ENCODE measurements at regions not wholly inside any gene's neighbourhood (a gene's known extent, or its start where the extent isn't known, plus 50 kb on each side); places are given as distances from the start of the nearest gene placed in this dataset.
"Not testable (repeated sequence)": the region's sequence is repeated elsewhere in the genome, so short reads cannot be mapped to it uniquely, and the experiment has no call there.

DNA sequence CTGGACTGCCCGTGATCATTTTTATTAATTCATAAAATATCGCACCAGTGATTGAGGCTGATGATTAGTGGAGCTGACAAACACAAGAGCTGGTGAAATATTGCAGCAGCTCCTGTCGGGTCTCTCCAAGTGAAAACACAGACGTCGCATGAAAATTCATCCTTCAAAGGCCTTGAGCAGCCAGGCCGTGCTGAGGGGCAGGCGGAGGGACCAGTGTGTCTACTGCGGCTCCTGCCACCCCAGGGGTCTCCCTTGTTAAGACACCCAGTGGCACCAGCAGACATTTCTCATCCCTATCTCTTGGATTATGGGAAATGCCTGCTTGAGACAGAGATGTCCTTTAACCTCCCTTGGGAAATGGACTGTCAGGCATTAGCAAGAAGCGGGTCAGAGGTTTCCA lies 289.4 kb upstream of the TLE3 start:
- DNase-seq, result no peak

DNA sequence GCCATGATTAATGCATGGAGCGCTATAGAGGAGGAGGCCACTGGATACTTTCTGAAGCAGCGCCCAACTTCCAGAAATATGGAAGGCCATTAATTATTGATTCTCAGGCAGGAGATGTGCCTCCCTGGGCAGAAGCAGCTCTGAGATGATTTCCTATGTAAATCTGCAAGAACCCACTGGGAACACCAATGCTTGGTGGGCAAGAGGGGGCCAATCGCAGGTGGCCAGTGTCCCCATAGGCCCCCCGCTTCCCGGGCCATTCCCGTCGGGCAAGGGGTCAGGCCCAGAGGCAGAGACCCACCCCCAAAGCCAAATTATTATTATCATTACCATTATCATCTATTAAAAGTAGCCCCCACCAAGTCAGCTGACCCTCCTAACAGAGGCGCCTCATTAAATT lies 288.0 kb upstream of the TLE3 start:
- DNase-seq, result no peak

DNA sequence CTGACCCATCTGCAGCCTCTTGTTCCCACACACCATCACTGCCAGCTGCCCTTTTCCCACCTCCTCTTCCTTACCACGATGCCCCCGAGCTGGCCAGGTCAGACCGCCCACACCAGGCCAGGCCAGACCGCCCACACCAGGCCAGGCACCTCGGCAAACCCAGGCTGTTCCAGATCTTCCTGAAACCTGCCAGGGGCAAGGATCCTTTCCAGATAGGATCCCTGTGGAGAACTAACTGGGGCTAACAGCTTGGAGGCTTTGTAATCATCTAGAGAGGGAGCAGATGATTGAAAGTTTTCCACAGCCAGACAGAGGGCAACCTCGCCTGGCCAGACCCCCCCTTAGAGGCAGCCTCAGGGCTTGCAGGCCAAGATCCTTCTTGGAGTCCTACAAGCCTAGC lies 287.3 kb upstream of the TLE3 start:
- no peak for DNase-seq

DNA sequence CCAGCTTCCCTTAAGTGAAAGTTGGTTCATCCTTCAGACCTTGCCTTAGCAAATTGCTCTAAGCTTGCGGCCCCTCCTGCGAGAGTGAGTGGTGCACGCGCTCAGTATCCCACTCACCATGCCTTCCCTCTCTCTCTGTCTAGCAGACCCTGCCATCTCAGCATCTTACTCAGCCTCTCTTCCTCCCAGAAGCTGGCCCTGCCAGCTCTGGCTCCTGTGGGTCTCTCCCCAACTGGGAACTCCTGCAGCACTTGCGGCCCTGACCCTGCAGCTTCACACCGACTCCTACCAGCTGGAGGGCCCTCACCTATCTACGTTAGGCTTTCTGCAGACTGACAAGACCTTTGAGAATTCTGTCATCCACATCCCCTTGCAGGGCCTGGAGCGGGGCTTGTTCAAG lies 286.1 kb upstream of the TLE3 start:
- DNase-seq, result no peak

DNA sequence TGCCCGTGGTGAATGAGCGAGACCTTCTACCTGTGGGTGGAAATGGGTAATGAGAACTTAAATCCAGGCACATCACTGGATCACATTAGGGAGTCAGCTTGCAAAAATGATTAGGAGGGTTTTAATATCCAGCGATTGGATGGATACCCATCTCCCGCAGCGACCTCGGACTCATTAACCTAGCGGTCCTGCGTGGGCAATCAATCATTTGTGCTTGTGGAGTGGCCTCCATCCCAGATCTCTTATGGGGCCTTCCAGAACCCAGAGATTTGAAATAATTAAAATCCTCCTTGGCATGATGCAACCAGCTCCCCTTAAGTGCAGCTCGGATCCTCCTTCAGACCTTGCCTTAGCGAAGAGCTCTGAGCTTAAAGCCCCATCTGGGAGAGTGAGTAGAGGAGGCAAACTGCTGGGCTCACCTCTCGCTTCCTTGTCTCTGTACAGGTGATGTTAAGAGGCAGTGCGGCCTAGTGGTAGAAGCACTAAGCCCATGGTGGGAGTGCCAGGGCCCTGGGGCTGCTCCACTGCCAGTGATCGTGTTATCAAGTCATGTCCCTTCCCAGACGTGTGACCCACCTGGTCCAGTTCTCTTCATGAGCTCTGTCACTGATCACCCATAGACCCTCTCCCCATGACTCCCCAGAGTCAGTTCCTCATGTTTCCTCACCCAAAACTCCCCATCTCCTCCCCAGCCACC lies 285.2 kb upstream of the TLE3 start:
- DNase-seq, result no peak

DNA sequence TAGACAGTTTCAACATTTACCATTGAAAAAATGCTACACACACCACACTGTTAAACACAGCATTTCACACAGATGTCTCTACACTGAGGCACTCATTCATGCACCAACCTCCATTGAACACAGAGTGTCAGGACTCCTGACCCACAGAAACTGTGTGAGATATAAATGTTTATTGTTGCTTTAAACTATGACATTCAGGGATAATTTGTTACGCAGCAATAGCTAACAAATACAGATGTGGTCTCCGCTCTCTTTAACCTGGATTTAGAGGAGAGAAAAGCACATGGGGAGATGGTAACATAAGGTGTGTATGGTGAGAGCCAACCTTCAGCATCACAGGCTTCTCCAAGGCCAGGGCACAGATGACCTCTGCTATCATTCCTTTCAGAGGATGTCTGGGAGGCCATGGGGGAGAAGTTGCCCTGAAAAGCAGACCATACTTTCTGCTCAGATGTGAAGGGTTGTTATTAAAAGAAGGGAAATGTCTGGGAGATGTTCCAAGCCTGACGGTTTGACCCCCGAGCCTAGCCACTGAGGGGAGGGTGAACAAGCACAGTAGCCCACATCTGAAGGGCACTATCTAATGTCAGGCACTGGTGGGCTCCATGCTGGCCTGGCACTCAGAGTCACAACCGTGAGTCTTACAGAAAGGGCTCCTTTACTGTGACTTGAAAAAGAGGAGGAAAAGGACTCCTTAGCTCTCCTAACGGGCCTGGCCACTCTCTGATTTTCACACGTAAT lies 284.5 kb upstream of the TLE3 start:
- no peak for DNase-seq

DNA sequence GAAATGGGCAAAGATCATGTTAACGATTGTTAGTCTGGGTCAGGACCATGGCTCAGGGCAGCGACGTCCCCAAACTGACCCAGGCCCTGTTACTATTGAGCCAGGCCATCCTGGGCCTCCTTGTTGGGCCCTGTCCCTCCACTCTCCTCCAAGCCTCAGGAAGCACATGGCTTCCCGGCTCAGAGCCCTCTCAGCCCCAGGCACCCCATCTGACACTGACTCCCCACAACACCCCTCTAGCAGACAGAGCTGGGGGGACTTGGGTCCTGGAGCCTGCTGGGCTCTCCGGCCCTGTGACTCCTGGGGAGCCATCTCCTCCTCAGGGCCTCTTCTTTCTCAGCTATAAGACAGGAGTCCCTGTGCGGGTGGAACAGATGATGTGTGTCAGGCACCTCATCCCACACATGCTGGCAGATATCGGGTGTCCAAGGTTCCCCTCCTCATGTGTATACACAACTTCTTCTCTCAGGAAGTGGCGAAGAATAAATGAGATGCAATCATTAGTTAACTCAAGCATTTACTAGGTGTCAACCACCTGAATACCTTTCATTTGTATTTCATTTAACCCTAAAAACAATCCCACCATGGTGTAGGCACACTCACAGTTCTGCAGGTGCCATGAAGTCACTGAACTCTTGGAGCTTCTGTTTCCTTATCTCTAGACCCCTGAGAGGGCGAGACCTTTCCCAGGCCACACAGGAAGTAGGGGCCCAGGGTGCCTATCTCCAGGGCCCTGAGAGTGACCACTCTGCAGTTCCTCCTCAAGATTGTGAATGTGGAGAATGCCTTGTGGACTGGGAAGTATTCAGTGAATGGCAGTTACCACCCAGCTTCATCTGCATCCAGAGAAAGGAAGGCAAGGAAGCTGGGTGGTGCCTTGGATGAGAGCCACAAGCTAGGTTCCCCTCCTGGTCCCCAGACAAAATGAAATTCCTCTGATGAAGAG lies 282.5 kb upstream of the TLE3 start:
- no peak for DNase-seq

DNA sequence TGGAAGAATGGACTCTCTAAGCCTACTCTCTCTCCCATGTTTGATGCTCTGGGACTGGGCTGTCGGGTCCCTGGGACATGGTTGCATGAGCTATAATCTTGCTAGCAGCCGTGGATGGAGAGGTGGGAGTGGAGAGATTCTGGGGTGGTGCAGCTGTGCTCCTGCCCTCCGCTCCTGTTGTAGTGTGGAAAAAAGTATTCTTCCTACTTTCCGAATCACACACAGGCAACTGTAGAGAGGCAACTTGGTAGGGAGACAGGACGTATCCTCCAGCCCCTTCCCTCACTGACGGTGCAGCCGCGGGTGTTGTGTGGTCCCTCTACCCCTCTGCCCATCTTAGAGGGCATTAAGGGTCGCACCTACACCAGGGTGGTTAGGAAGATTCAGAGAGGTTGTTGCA lies 281.4 kb upstream of the TLE3 start:
- DNase-seq, result no peak

DNA sequence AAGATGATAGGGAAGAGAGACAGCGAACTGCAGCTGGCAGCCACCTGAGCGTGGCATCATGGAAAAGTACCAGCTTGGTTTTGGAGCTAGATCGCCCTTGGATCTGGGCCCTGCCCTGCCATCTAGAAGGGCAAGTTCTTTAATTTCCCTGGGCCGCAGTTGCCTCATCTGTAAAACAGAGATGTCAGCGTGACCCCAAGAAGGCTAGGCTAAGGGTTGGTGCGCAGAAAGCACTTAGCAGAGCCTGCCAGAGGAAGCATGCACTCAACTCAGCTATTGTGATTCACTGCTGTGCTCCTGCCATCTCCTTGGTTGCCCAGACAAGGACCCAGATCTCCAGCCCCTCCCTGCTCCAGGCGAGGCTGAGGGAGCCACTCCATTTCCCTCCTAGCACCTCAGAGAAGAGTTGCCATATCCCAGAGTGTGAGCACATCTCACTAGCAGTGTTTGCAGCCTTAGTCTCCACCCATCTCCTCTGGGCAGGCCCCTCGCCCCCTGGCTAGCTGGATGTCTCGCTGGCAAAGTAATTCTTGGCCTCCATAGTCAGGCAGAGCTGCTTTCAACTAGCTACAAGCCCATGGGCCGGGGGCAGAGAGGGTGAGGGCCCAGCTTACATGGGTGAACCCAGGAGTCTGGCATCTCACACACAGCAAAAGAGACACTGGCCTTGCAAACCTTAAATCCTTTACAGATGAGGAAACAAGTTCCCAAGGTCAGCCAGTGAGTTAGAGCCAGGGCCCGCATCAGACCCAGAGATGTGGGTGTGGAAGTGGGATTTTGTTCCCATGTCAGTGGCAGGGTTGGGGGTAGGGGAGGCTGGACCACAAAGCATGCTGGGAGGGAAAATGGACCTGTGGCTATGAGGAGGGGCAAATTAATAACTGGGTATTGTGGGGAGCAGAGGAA lies 280.7 kb upstream of the TLE3 start:
- no peak for DNase-seq

DNA sequence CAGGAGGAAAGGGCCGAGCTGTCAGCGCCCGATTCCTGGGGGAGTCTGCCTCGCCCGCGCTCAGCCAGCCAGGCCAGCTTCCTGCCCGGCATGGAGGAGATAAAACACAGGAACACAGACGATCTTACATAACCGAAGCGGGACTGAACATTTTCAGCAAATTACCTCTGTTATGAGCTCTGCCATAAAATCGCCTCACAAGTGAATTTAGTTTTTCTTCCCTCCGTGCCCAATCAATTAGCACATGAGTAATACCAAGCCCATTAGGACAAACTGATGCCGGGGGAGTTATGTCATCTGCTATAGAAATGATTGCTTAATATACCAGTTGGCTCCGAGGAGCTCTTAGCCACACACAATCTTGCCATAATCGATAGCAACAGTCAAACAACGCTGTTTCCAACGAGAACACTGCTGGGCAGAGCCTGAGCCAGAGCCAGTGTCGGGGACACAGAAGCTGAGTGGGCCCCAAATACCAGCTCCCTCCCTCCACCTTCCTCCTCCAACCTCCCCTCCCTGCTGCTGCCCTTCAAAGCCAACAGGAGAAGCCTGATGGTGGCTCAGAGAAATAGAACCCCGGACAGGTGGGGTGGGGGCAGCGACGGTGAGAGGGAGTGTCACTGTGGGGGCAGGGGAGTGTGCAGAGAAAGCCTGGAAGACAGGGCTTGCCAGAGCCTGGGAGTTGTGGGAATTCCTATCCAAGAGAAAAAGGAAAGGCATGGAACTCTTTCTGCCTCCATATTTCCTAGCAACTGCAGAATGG lies 279.4 kb upstream of the TLE3 start:
- peak; percentile 13 for DNase-seq

DNA sequence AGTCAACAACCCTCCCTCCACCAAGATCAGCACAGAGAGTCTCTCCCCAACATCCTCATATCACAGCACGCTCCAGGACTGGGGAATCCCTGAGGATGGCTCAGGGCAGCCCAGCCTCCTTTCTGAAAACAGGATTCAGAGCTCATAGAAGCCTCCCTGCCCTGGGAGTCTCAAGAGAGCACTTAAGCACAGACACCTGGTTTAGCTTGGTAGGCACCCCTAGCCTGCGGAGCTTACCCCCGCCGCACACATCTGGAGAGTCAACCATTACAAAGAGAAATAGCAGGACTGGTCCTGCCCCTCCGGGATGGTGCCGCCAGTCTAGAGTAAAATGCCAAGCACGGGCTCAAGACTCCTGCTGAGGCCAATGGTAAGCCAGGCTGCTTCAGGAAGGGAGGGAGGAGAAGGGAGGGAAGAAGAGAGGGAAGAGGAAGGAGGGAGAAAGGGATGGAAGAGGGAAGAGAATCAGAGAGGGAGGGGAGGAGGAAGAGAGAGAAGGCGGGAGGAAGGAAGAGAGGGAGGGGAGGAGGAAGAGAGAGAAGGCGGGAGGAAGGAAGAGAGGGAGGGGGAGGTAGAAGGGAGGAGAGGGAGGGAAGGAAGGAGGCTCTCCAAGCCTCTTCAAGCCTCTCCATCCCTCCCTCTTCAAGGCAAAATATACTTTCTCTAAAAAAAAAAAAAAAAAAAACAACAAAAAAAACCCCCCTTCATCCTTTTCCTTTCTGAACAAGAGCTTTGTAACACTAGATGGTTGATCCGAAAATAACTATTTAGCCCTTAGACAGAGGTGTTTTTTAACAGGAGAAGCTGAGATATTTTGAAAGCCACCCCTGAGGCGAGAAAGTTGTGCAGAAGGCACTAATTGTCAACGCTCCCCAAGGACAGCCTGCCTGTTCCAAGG lies 278.6 kb upstream of the TLE3 start:
- DNase-seq, result no peak

DNA sequence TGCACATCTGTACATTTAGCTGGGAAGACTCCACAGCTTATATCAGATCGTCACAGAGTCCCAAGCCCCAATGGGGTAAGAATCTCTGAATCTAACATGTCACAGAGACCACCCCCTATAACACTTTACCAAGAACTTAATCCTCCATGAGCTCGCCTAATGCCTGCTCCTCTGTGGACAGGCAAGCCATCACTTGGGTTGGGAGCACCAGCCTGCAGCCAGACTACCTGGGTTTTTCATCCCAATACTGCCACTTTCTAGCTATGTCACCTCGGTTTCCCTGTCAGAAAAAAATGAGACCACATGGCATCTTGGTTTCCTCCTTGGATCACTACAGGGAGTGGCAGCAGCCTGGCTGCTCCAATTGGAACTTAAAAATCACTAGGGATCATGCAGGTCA lies 277.9 kb upstream of the TLE3 start:
- no peak for DNase-seq

DNA sequence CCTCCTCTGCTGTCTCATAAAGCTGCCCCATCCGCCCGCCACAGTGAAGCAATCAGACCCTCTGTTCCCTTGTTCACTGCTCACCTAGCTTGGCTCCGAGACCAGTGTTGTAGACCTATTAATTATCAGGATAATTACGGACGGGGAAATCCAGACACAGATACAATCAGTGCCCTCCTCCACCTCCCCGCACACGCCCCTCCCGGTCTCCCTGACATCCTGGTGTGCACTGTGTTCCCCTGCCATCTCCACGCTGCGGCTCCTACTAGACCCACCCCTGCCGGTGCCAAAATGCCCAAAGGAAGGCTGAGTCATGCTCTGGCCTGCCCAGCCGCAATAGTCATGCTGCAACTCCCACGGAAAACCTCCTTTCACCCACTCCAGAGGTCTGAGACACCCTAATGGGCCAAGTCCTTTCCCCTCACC lies 277.3 kb upstream of the TLE3 start:
- no peak for DNase-seq

DNA sequence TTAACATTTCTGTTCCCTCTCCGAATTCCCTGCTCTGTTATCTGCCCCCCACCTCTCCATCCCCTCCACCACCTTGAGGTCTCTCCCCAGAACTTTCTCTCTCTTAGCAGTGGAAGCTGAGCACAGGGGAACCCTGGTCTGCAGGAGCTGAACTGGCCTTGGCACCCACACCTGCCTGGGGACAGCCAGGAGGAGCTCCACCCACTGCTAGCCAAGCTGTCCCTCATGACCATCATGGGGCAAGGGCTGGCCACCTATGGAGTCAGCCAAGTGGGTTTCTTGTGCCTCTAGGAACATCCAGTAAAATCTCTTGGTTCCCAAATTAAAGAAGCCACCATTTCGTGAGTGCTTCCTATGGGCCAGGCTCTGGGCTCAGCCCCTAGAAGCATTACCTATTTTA lies 276.4 kb upstream of the TLE3 start:
- DNase-seq, result no peak

DNA sequence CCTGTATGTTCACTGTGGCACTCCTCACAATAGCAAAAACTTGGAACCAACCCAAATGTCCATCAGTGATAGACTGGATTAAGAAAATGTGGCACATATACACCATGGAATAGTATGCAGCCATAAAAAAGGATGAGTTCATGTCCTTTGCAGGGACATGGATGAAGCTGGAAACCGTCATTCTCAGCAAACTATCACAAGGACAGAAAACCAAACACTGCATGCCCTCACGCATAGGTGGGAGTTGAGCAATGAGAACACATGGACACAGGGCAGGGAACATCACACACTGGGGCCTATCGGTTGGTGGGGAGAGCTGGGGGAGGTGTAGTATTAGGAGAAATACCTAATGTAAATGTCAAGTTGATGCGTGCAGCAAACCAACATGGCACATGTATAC lies 275.7 kb upstream of the TLE3 start:
- not testable (repeated sequence) for DNase-seq

DNA sequence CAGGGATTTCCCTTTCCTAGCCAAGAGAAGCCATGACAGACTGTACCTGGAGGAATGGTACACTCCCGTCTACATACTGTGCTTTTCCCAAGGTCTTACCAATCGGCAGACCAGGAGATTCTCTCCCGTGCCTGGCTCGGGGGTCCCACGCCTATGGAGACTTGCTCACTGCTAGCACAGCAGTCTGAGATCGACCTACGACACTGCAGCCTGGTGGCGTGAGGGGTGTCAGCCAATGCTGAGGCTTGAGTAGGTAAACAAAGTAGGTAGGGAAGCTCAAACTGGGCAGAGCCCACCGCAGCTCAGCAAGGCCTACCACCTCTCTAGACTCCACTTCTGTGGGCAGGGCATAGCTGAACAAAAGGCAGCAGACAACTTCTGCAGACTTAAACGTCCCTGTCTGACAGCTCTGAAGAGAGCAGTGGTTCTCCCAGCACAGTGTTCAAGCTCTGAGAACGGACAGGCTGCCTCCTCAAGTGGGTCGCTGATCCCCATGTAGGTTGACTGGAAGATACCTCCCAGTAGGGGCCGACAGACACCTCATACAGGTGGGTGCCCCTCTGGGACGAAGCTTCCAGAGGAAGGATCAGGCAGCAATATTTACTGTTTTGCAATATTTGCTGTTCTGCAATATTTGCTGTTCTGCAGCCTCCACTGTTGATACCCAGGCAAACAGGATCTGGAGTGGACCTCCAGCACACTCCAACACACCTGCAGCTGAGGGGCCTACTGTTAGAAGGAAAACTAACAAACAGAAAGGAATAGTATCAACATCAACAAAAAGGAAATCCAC lies 270.4 kb upstream of the TLE3 start:
- DNase-seq, result not testable (repeated sequence)

DNA sequence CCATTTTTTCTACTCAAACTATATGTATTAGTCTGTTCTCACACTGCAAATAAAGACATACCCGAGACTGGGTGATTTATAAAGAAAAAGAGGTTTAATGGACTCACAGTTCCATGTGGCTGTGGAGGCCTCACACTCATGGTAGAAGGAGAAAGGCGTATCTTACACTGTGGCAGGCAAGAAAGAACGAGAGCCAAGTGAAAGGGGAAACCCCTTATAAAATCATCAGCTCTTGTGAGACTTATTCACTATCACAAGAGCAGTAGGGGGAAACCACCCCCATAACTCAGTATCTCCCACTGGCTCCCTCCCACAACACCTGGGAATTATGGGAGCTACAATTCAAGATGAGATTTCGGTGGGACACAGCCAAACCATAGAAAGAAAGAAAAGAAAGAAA lies 266.3 kb upstream of the TLE3 start:
- DNase-seq, result not testable (repeated sequence)

DNA sequence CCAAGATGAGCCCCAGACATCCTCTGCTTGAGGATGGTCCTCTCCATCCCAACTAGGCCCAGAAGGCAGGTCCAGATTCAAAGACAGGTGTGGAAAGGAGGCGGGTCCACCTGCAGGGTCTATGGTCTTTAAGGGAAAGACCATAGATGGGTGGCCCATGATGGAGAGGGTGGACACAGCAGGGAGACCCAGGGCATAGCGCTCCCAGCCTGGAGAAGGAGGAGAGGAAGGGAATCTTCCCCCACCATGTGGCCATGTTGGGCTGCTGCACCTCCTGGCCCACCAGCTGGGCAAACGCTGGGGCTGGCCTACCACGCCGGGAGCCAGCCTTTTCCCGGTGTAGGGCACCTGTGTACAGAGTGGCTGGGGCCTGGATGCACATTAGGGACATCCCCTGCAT lies 265.2 kb upstream of the TLE3 start:
- DNase-seq, result peak; percentile 24

DNA sequence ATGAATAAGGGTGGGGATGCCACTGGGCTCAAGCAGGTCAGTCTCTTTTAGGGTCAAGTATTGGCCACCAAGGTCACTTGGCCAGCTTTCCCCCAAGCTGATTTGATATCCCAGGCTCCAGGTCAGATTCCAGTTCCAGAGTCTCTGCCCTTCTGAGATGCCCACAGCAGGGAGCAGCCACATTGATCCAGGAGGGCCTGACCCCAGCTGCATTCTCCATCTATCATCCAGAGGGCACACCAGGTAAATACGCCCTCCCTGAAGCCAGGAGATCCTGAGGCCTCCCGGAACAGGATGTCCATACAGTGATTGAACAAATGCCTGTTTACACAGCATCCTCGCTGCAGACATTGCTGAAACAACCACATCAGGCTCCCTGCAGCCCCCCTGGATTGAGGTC lies 264.6 kb upstream of the TLE3 start:
- no peak for DNase-seq

DNA sequence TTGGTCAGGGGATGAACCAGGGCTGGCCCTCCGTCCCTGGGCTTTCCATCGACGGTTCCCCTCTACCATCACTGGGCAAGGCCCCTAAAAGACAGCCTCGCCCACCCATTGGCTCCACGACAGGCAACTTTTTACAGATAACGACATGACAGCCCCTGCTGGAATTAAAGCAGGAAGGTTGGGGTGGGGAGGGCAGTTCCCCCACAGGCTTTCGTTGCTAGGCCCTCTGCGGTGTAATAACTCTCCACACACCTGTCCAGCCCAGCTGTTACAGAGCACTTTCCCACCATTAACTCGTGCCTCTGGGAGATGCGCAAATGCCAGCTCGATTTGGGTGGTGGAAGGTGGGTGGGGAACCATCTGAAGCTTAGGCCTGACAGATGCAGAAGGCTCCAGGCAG lies 264.2 kb upstream of the TLE3 start:
- no peak for DNase-seq

Measured in HCEC 1CT (cell line).